ENCODE measurements at regions not wholly inside any gene's neighbourhood (a gene's known extent, or its start where the extent isn't known, plus 50 kb on each side); places are given as distances from the start of the nearest gene placed in this dataset.

DNA sequence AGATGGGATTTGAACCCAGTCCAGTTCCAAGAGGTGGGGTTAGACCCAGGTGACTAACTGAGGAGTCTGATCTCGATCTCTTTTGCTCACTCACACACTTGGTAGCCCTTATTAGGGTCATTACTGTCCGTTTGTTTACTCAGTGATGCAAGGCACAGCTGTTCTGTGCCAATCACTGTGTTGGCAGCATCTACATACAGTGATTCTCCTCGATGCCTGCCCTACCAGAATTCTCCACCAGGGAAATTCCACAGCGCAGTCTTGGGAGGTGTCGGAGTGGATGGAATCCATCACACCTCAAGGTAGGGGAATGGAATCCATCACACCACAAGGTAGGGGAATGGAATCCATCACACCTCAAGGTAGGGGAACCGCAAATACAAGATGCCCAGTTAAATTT is 279.6 kb downstream of the MAF start:
- Histone ChIP-seq H2AFZ (ENCODE audit: insufficient read depth, low read length, poor library complexity) (no peak overlapping the region), H3K79me2 (ENCODE audit: control insufficient read depth, insufficient read depth, low read length, poor library complexity) (no peaks in the 10 kb centered on the region), H3K79me1 (ENCODE audit: low read length) (no peaks in the 10 kb centered on the region), H3K9ac (ENCODE audit: low read length) (no peak overlapping the region), H3K23ac (ENCODE audit: low read length) (no peak overlapping the region), H3K4me1 (ENCODE audit: control insufficient read depth in 1 of 2, insufficient read depth in 2 of 2, low read length in 2 of 2) (no peaks in the 10 kb centered on the region), H4K8ac (ENCODE audit: low read depth, low read length) (no peak overlapping the region), H4K91ac (ENCODE audit: low read depth, low read length) (no peak overlapping the region), H3K36me3 (ENCODE audit: control insufficient read depth in 1 of 2, insufficient read depth in 2 of 2, low read length in 2 of 2) (no peaks in the 10 kb centered on the region), H2BK12ac (ENCODE audit: low read length) (no peak overlapping the region), H3K27ac (ENCODE audit: low read depth, low read length) (no peak overlapping the region), H3K14ac (ENCODE audit: low read length) (no peak overlapping the region), H3K9me3 (ENCODE audit: insufficient read depth, low read depth, low read length) (no peaks in the 10 kb centered on the region), H3K27me3 (ENCODE audit: insufficient read depth, low read length) (no peaks in the 10 kb centered on the region), H2BK120ac (ENCODE audit: insufficient read depth, low read length, poor library complexity) (no peak overlapping the region), H2AK5ac (ENCODE audit: low read length) (no peak overlapping the region), H3K18ac (ENCODE audit: low read length) (no peak overlapping the region), H2BK5ac (ENCODE audit: low read depth, low read length, poor library complexity) (no peak overlapping the region), H3K4me2 (ENCODE audit: low read length) (no peak overlapping the region), H3K4me3 (ENCODE audit: low read depth, low read length) (no peak overlapping the region), H4K12ac (ENCODE audit: low read depth, low read length) (no peak overlapping the region), H3K4ac (ENCODE audit: low read depth, low read length) (no peak overlapping the region)
- no CpG with 5 or more reads among the region's 6 CpGs for WGBS (ENCODE audit: extremely low coverage, insufficient coverage, insufficient read length)
- no peak for DNase-seq

DNA sequence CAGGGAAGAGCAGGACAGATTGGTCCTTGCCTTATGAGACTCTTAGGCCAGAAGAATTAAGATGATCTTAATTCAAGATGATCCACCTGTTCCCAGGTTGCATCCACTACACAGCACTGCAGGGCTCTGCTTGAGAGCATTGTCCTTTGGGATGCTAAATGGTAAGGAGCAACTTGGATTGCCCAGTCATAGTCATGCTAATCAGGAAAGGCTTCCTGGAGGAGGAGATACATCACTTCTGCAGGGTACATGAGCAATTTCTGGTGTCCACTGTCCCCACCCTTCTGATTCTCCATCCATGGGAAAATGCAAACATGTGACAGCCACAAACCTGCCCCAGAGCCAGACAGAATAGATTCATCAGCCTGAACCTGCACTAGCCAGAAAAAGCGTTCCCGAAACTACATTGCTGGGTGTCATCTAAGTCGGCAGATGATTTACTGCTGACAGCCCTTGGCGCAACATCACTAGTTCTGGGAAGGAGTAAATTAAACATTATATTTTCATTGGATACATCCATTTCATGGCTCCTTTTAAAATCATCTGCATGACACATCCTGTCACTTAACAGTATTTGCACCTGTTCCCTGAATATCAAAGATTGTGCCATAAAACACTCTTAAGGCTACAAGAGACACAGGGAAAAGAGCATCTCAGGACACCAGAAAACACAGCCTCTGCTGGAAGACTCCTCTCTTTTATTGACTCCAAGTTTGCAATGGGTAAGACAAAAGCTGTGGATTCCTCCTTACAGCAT is 282.2 kb downstream of the MAF start:
- H3K23ac ChIP-seq (ENCODE audit: low read length): no peak overlapping the region
- H3K4me2 ChIP-seq (ENCODE audit: low read length): no peak overlapping the region
- H3K36me3 ChIP-seq (ENCODE audit: control insufficient read depth in 1 of 2, insufficient read depth in 2 of 2, low read length in 2 of 2): no peaks in the 10 kb centered on the region
- H3K27ac ChIP-seq (ENCODE audit: low read depth, low read length): no peak overlapping the region
- H3K9me3 ChIP-seq (ENCODE audit: insufficient read depth, low read depth, low read length): no peaks in the 10 kb centered on the region
- no peak overlapping the region for H4K91ac ChIP-seq (ENCODE audit: low read depth, low read length)
- no peak overlapping the region for H4K12ac ChIP-seq (ENCODE audit: low read depth, low read length)
- H2AK5ac ChIP-seq (ENCODE audit: low read length): no peak overlapping the region
- H3K14ac ChIP-seq (ENCODE audit: low read length): no peak overlapping the region
- H3K79me2 ChIP-seq (ENCODE audit: control insufficient read depth, insufficient read depth, low read length, poor library complexity): no peaks in the 10 kb centered on the region
- H3K79me1 ChIP-seq (ENCODE audit: low read length): no peaks in the 10 kb centered on the region
- H3K27me3 ChIP-seq (ENCODE audit: insufficient read depth, low read length): no peaks in the 10 kb centered on the region
- no peak for DNase-seq
- H2AFZ ChIP-seq (ENCODE audit: insufficient read depth, low read length, poor library complexity): no peak overlapping the region
- no peaks in the 10 kb centered on the region for H3K4me1 ChIP-seq (ENCODE audit: control insufficient read depth in 1 of 2, insufficient read depth in 2 of 2, low read length in 2 of 2)
- H2BK5ac ChIP-seq (ENCODE audit: low read depth, low read length, poor library complexity): no peak overlapping the region
- H2BK12ac ChIP-seq (ENCODE audit: low read length): no peak overlapping the region
- no peak overlapping the region for H3K9ac ChIP-seq (ENCODE audit: low read length)
- H3K4me3 ChIP-seq (ENCODE audit: low read depth, low read length): no peak overlapping the region
- no peak overlapping the region for H3K18ac ChIP-seq (ENCODE audit: low read length)
- H2BK120ac ChIP-seq (ENCODE audit: insufficient read depth, low read length, poor library complexity): no peak overlapping the region
- no peak overlapping the region for H4K8ac ChIP-seq (ENCODE audit: low read depth, low read length)
- H3K4ac ChIP-seq (ENCODE audit: low read depth, low read length): no peak overlapping the region
- WGBS (ENCODE audit: extremely low coverage, insufficient coverage, insufficient read length): no CpG with 5 or more reads among the region's 4 CpGs

DNA sequence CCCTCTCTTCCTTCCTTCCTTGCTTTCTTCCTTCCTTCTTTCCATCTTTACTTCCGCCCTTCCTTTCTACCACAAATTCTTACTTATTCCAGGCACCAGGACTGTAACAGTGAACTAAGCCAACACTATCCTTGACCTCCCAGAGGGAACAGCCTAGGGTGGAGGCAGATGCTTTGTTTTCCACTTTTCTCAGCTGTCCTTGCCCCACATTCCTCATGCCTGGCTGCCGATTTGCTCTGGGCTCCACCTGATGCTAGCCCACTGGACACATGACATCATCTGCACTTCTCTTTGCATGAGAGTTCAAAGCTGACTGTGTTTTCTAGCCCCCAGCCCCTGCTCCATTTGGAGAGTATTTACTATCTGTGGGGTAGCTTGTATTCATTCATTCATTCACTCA is 283.0 kb downstream of the MAF start:
- Histone ChIP-seq H3K9ac (ENCODE audit: low read length) (no peak overlapping the region), H2AFZ (ENCODE audit: insufficient read depth, low read length, poor library complexity) (no peak overlapping the region), H4K12ac (ENCODE audit: low read depth, low read length) (no peak overlapping the region), H3K27me3 (ENCODE audit: insufficient read depth, low read length) (no peaks in the 10 kb centered on the region), H2AK5ac (ENCODE audit: low read length) (no peak overlapping the region), H3K79me2 (ENCODE audit: control insufficient read depth, insufficient read depth, low read length, poor library complexity) (no peaks in the 10 kb centered on the region), H3K23ac (ENCODE audit: low read length) (no peak overlapping the region), H3K18ac (ENCODE audit: low read length) (no peak overlapping the region), H3K9me3 (ENCODE audit: insufficient read depth, low read depth, low read length) (no peaks in the 10 kb centered on the region), H3K4me3 (ENCODE audit: low read depth, low read length) (no peak overlapping the region), H4K8ac (ENCODE audit: low read depth, low read length) (no peak overlapping the region), H3K4ac (ENCODE audit: low read depth, low read length) (no peak overlapping the region), H4K91ac (ENCODE audit: low read depth, low read length) (no peak overlapping the region), H3K4me1 (ENCODE audit: control insufficient read depth in 1 of 2, insufficient read depth in 2 of 2, low read length in 2 of 2) (peaks cover 0 to under 1% of the 10 kb centered on the region in 2 experiments), H3K79me1 (ENCODE audit: low read length) (no peaks in the 10 kb centered on the region), H2BK120ac (ENCODE audit: insufficient read depth, low read length, poor library complexity) (no peak overlapping the region), H3K14ac (ENCODE audit: low read length) (no peak overlapping the region), H2BK12ac (ENCODE audit: low read length) (no peak overlapping the region), H3K36me3 (ENCODE audit: control insufficient read depth in 1 of 2, insufficient read depth in 2 of 2, low read length in 2 of 2) (no peaks in the 10 kb centered on the region), H3K4me2 (ENCODE audit: low read length) (no peak overlapping the region), H2BK5ac (ENCODE audit: low read depth, low read length, poor library complexity) (no peak overlapping the region), H3K27ac (ENCODE audit: low read depth, low read length) (no peak overlapping the region)
- DNase-seq: no peak
- 83% methylated on average over 1 of the region's 2 CpGs for WGBS (ENCODE audit: extremely low coverage, insufficient coverage, insufficient read length)

DNA sequence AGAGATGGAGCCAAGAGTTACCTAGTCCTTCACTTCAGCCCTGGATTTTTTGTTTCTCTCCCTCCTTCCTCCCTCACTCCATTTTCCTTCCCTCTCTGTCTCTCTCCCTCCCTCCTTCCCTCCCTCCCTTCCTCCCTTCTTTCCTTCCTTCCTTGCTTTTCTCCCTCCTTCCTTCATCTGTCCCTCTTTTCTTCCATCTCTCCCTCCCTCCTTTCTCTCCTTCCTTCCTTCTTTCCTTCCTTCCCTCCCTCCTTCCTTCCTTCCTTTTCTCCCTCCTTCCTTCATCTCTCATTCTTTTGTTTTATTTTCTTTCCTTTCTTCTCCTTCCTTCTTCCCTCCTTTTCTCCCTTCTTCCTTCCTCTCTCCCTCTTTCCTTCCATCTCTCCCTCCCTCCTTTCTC is 283.5 kb downstream of the MAF start:
- H2BK120ac ChIP-seq (ENCODE audit: insufficient read depth, low read length, poor library complexity): no peak overlapping the region
- H3K4me1 ChIP-seq (ENCODE audit: control insufficient read depth in 1 of 2, insufficient read depth in 2 of 2, low read length in 2 of 2): peaks cover 0 to 2% of the 10 kb centered on the region in 2 experiments
- no peak overlapping the region for H2BK12ac ChIP-seq (ENCODE audit: low read length)
- H3K9ac ChIP-seq (ENCODE audit: low read length): no peak overlapping the region
- no peak overlapping the region for H2AFZ ChIP-seq (ENCODE audit: insufficient read depth, low read length, poor library complexity)
- DNase-seq: no peak
- no peaks in the 10 kb centered on the region for H3K79me2 ChIP-seq (ENCODE audit: control insufficient read depth, insufficient read depth, low read length, poor library complexity)
- H2AK5ac ChIP-seq (ENCODE audit: low read length): no peak overlapping the region
- no peak overlapping the region for H3K14ac ChIP-seq (ENCODE audit: low read length)
- H3K4me2 ChIP-seq (ENCODE audit: low read length): no peak overlapping the region
- no peak overlapping the region for H4K91ac ChIP-seq (ENCODE audit: low read depth, low read length)
- no peaks in the 10 kb centered on the region for H3K9me3 ChIP-seq (ENCODE audit: insufficient read depth, low read depth, low read length)
- H3K36me3 ChIP-seq (ENCODE audit: control insufficient read depth in 1 of 2, insufficient read depth in 2 of 2, low read length in 2 of 2): no peaks in the 10 kb centered on the region
- no peaks in the 10 kb centered on the region for H3K79me1 ChIP-seq (ENCODE audit: low read length)
- no peak overlapping the region for H3K4me3 ChIP-seq (ENCODE audit: low read depth, low read length)
- no peak overlapping the region for H3K23ac ChIP-seq (ENCODE audit: low read length)
- H3K18ac ChIP-seq (ENCODE audit: low read length): no peak overlapping the region
- H3K4ac ChIP-seq (ENCODE audit: low read depth, low read length): no peak overlapping the region
- no peak overlapping the region for H4K12ac ChIP-seq (ENCODE audit: low read depth, low read length)
- H2BK5ac ChIP-seq (ENCODE audit: low read depth, low read length, poor library complexity): no peak overlapping the region
- no peak overlapping the region for H3K27ac ChIP-seq (ENCODE audit: low read depth, low read length)
- no peaks in the 10 kb centered on the region for H3K27me3 ChIP-seq (ENCODE audit: insufficient read depth, low read length)
- no peak overlapping the region for H4K8ac ChIP-seq (ENCODE audit: low read depth, low read length)

Data from trophoblast cell (in vitro differentiated cells and primary cell).